Upper lobe of left lung (tissue), 6 donors: ENCODE measurements at regions not wholly inside any gene's neighbourhood (a gene's known extent, or its start where the extent isn't known, plus 50 kb on each side); places are given as distances from the start of the nearest gene placed in this dataset.

ENCODE experiments used
- ATAC-seq, 2 donors: fragments of 200-7000 bp; cut with Tn5 transposase; one replicate each; pipeline ENCODE4 v1.9.1; 2022; ENCODE audit warnings: mild to moderate bottlenecking in 2 of 2, moderate library complexity in 2 of 2; ENCODE audit not compliant: low FRiP score in 2 of 2
- DNase-seq, 2 donors: peaks; one replicate each; pipeline ENCODE4 v3.0.0-alpha.2; 2019 to 2020
- H3K27ac ChIP-seq, 4 donors: fragments of 200-600 bp; sonication (generic); one replicate each; pipeline ENCODE4 v1.5.1; 2016 to 2019
- H3K27me3 ChIP-seq, 4 donors: fragments of 200-600 bp; sonication (generic); one replicate each; pipeline ENCODE4 v1.5.1; 2017 to 2019
- H3K36me3 ChIP-seq, 4 donors: fragments of 200-600 bp; sonication (generic); one replicate each; pipeline ENCODE4 v1.5.1; 2016 to 2019
- H3K4me1 ChIP-seq, 4 donors: fragments of 200-600 bp; sonication (generic); one replicate each; pipeline ENCODE4 v1.5.1; 2018 to 2019
- H3K4me3 ChIP-seq, 4 donors: fragments of 200-600 bp; sonication (generic); one replicate each; pipeline ENCODE4 v1.5.1; 2017 to 2019; ENCODE audit warnings: mild to moderate bottlenecking in 2 of 4, moderate library complexity in 1 of 4
- H3K9me3 ChIP-seq, 4 donors: fragments of 200-600 bp; sonication (generic); one replicate each; pipeline ENCODE4 v1.5.1; 2018 to 2019
- CTCF ChIP-seq, 6 experiments: fragments of 450-650 bp in 4 of 6; fragments of 200-600 bp in 2 of 6; sonication (generic) in 2 of 6; IDR thresholded peaks; one replicate each; pipeline ENCODE4 v1.5.1; 2016 to 2019; ENCODE audit warnings: antibody characterized with exemption in 6 of 6
- EP300 ChIP-seq, 4 donors: sonication (generic); formaldehyde crosslinking; IDR thresholded peaks; one replicate each; pipeline ENCODE4 v1.5.1; 2017; ENCODE audit warnings: antibody characterized with exemption in 4 of 4, control low read depth in 2 of 4
- POLR2A ChIP-seq, 4 donors: fragments of 450-650 bp; IDR thresholded peaks; one replicate each; pipeline ENCODE4 v1.5.1; 2016 to 2017; ENCODE audit warnings: antibody characterized with exemption in 4 of 4, mild to moderate bottlenecking in 2 of 4
- POLR2AphosphoS5 ChIP-seq, 2 donors: sonication (generic); formaldehyde crosslinking; IDR thresholded peaks; one replicate each; pipeline ENCODE4 v1.5.1; 2017; ENCODE audit warnings: antibody characterized with exemption in 2 of 2
- WGBS, 2 donors: methylation state at CpG; one replicate each; pipeline ENCODE4 v1.1.5; 2017 to 2018; 5-methylcytosine and 5-hydroxymethylcytosine counted together
- donor health status: DM: no; HTN: no; CAD: no; lungs with moderate emphysema.
- donor health status: DM: no; HTN: yes; CAD: no; lungs with severe emphysema.

- no peaks in the 10 kb centered on the region for H3K9me3 ChIP-seq
- no peaks in the 10 kb centered on the region for H3K27me3 ChIP-seq
- ATAC-seq (no peak), DNase-seq (no peak)
- H3K4me1 ChIP-seq, result no peaks in the 10 kb centered on the region
- TF ChIP-seq POLR2A (IDR thresholded peaks at IDR 0.05) (no peak), POLR2AphosphoS5 (IDR thresholded peaks at IDR 0.05) (no peak), EP300 (IDR thresholded peaks at IDR 0.05) (no peak), CTCF (IDR thresholded peaks at IDR 0.05) (no peak)
- H3K4me3 ChIP-seq, result no peak overlapping the region
- H3K27ac ChIP-seq, result no peak overlapping the region
- no peaks in the 10 kb centered on the region for H3K36me3 ChIP-seq
These were observed 609.9 kb upstream of the TMEM132C start for GRCh38 chr12:127657036-127657435.

GRCh38 chr12:127660961-127661360 lies 606.0 kb upstream of the TMEM132C start:
- no peak overlapping the region for H3K4me3 ChIP-seq
- H3K36me3 ChIP-seq, result no peaks in the 10 kb centered on the region
- no peak overlapping the region for H3K27ac ChIP-seq
- 51 to 55% methylated on average over 2 of the region's 2 CpGs for WGBS, 2 donors
- no peaks in the 10 kb centered on the region for H3K27me3 ChIP-seq
- ATAC-seq (no peak), DNase-seq (no peak)
- no peak for TF ChIP-seq POLR2AphosphoS5 (IDR thresholded peaks at IDR 0.05)
- no peak for TF ChIP-seq POLR2A (IDR thresholded peaks at IDR 0.05)
- TF ChIP-seq CTCF (IDR thresholded peaks at IDR 0.05), result no peak
- TF ChIP-seq EP300 (IDR thresholded peaks at IDR 0.05), result no peak
- H3K4me1 ChIP-seq, result no peaks in the 10 kb centered on the region
- H3K9me3 ChIP-seq, result no peaks in the 10 kb centered on the region

GRCh38 chr12:127663716-127664115 lies 603.3 kb upstream of the TMEM132C start:
- DNase-seq (no peak), ATAC-seq (no peak)
- no peak overlapping the region for H3K4me3 ChIP-seq
- WGBS, 2 donors, result 70 to 82% methylated on average over 3 of the region's 3 CpGs
- no peak for TF ChIP-seq EP300 (IDR thresholded peaks at IDR 0.05)
- no peak for TF ChIP-seq POLR2A (IDR thresholded peaks at IDR 0.05)
- no peak for TF ChIP-seq CTCF (IDR thresholded peaks at IDR 0.05)
- no peak for TF ChIP-seq POLR2AphosphoS5 (IDR thresholded peaks at IDR 0.05)
- no peaks in the 10 kb centered on the region for H3K9me3 ChIP-seq
- H3K36me3 ChIP-seq, result no peaks in the 10 kb centered on the region
- no peak overlapping the region for H3K27ac ChIP-seq
- H3K4me1 ChIP-seq, result no peaks in the 10 kb centered on the region
- no peaks in the 10 kb centered on the region for H3K27me3 ChIP-seq

- no peak for DNase-seq
- WGBS, 2 donors, result 68 to 84% methylated on average over 4 of the region's 4 CpGs
- Histone ChIP-seq H3K36me3 (no peaks in the 10 kb centered on the region), H3K27me3 (no peaks in the 10 kb centered on the region), H3K4me3 (no peak overlapping the region), H3K27ac (no peak overlapping the region), H3K4me1 (no peaks in the 10 kb centered on the region), H3K9me3 (no peaks in the 10 kb centered on the region)
- TF ChIP-seq EP300 (IDR thresholded peaks at IDR 0.05) (no peak), POLR2AphosphoS5 (IDR thresholded peaks at IDR 0.05) (no peak), CTCF (IDR thresholded peaks at IDR 0.05) (no peak)
- no peak for ATAC-seq
These were observed 602.1 kb upstream of the TMEM132C start for GRCh38 chr12:127664901-127665300.

GRCh38 chr12:127667131-127667685 lies 599.8 kb upstream of the TMEM132C start:
- DNase-seq (no peak), ATAC-seq (no peak)
- Histone ChIP-seq H3K36me3 (no peaks in the 10 kb centered on the region), H3K4me3 (no peak overlapping the region), H3K27me3 (no peaks in the 10 kb centered on the region), H3K9me3 (no peaks in the 10 kb centered on the region), H3K4me1 (no peaks in the 10 kb centered on the region), H3K27ac (no peak overlapping the region)
- no peak for TF ChIP-seq EP300 (IDR thresholded peaks at IDR 0.05)
- no peak for TF ChIP-seq POLR2A (IDR thresholded peaks at IDR 0.05)
- no peak for TF ChIP-seq POLR2AphosphoS5 (IDR thresholded peaks at IDR 0.05)
- TF ChIP-seq CTCF (IDR thresholded peaks at IDR 0.05), result no peak
- WGBS, 2 donors, result 67 to 75% methylated on average over 3 of the region's 3 CpGs
